GM18498 (cell line): ENCODE measurements at regions not wholly inside any gene's neighbourhood (a gene's known extent, or its start where the extent isn't known, plus 50 kb on each side); places are given as distances from the start of the nearest gene placed in this dataset.

Experiments used
- ATAC-seq: cut with Tn5 transposase; IDR thresholded peaks from one replicate; pipeline ENCODE4 v1.9.1; 2021; ENCODE audit warnings: mild to moderate bottlenecking, moderate library complexity; ENCODE audit not compliant: unreplicated experiment

DNA sequence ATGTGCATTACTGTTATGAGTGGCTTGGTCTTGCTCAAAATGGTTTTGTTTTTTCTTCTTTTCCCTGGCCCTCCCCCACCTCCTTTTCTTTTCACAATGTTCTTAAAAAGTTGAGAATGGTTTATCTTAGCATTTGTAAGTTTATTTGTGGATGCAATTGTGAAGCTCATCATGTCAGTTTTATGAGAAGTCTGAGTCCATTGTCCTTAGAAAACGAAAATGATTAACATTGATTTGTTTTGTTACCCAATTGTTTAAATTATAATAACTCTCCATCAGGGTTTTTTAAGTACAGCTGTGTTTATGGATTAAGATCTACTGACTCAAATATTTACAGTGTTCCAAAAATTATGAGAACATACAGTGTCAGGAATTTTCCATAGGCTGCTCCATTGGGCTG is 511.3 kb upstream of the PAPPA start:
- ATAC-seq = no peak

GRCh38 chr9:115643948-115644727 is 509.5 kb upstream of the PAPPA start:
- no peak for ATAC-seq

- no peak for ATAC-seq
These were observed 503.6 kb upstream of the PAPPA start for GRCh38 chr9:115649991-115650472.

DNA sequence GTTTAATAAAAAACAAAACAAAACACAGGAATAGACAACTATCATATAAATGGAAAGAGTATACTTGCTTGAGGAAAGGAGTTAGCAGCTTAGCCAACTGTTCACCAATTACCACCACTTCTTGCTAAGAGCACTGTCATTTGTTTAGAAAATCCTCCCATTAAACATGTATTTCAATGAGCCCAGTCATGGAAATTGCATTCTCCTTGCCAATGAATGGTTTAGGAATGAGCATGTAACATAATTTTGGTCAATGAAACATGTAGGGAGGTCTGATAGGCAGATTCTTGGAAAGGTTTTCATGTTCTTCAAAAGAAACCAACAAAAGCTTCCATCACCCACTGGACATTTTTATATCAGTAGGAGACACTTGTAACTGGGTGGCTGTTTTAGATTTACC is 502.8 kb upstream of the PAPPA start:
- ATAC-seq = no peak

DNA sequence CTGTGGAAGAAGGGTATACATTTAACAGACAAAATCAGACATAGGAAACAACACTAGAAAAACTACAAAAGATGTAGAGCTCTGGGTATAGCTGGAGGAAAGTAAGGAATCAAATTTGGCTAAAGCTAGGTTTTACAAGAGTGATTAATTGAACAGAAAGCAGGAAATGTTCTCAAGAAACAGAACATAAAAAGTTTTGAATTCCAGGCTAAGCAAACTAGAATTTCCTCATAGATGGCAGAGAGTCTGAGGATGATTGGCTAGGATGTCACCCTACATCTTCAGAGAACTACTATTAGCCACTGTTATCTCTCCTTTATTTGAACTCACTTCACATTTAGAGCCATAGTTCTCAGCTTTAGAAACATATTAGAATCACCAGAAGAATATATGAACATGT is 502.1 kb upstream of the PAPPA start:
- no peak for ATAC-seq

DNA sequence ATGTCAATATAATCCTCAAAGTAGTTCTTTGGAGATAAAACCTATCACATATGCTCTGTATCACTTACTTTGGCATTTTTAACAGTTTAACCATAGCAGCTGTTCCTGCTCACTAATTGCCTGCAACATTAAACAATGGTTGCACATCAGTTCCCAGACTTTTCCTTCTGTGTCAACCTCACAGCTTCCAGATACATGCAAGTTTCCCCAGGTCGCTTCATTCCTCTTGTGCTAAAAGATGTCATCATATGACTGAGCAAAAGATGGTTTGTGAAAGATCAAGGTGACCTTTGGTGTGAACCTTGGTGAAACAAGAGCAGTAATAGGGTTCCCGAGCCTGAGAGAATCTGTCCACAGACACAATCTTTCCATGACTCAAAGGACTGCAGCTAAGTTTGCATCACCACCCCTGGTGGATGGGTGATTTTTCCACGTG is 500.4 kb upstream of the PAPPA start:
- ATAC-seq = no peak

GRCh38 chr9:115657695-115658094 is 495.9 kb upstream of the PAPPA start:
- no peak for ATAC-seq

- ATAC-seq = no peak
These were observed 488.1 kb upstream of the PAPPA start for GRCh38 chr9:115665519-115665918.

- ATAC-seq = no peak
These were observed 485.1 kb upstream of the PAPPA start for GRCh38 chr9:115668521-115668920.

DNA sequence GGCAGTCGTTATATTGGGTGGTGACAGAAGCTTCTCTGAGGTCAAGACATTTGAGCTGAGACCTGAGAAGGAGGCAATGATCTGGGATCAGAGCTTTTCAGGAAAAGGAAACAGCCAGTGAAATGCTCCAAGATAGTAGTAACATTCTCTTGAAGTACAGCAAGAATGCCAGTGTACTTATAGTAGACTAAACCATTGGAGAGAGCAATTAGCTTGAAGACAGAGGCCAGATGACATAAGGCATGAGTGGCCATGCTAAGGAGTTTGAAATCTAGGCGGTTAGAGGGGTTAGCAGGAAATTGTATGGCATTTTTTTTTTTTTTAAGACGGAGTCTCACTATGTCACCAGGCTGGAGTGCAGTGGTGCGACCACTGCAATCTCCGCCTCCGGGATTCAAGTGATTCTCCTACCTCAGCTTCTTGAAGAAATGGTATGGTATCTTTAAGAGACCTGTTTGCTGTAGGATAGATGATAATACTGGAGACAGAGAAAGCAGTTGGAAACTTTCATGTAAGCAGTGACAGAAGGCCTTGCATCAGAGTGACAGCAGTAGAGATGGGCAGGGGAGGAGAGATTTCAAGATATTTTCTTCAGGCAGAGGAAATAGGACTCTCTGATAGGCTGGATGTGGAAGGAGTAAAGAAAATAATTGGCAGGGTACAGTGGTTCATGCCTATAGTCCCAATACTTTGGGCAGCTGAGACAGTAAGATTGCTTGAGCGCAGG is 482.2 kb upstream of the PAPPA start:
- ATAC-seq = no peak

GRCh38 chr9:115671963-115672305 is 481.7 kb upstream of the PAPPA start:
- no peak for ATAC-seq

DNA sequence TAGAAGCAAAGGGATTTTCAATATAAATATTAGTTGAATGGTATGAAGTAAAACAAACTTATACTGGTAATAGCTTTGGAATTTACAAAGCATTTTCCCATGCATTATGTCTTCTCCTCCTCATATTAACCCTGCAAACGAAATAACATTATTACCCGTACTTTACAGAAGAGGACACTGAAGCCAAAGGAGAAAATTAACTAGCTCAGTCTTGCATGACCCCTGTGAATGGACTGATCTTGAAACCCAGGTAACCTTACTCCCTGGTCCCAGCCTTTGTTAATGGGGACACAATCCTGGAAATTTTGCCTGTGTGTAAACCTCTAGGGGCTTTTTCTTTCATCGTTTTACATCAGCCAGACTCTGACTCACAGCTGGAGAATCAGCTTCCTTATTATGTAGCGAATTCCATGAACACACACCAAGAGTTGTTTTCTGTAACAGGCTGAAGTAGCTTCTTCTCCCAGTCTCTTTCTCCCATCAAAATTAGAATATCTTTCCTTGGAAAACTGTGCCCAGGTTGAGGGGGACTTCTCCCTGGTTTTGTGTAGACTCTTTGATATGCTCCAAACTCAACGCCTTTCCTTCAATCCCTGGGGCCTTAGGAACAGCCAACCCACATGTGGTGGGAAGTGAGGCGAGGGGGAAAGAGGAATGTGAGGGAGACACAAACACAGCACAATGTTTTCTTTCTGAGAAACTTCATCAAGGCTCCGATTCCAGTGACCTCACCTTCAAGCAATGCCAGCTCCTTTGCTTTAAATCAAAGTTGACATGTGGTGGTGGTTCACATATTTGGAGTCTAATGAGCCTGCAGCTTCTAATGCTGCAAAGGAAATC is 480.9 kb upstream of the PAPPA start:
- ATAC-seq = no peak

DNA sequence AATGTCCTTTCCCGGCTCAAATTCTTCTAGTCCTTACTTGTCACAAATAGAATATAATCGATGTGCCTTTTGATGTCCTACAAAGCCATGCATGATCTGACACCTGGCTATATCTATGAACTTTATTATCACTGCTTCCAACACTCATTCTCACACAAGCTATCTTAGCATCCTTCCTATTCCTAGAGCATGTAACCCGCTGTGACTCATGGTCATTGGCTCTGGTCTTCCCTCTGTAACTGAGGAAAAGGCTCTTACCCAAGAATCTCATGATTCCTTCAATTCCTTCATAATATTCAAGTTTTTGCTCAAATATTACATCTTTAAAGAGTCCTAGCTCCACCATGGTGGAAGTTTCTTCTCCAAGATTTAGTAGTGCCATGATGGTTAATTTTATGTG is 480.0 kb upstream of the PAPPA start:
- ATAC-seq = no peak

DNA sequence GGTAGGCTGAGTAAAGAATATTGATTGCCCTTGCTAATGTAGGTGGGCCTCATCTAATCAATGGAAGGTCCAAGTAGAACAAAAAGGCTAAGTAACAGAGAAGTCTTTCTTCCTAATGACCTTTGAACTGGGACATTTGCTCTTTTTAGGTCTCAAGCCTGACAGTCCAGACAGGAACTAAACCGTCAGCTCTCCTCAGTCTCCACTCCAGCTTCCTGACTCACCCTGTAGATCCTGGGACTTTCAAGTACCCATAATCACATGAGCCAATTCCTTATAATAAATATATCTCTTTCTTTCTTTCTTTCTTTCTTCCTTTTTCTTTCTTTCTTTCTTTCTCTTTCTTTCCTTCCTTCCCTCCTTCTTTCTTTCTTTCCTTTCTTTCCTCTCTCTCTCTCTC is 479.5 kb upstream of the PAPPA start:
- ATAC-seq = no peak

GRCh38 chr9:115675834-115676233 is 477.8 kb upstream of the PAPPA start:
- no peak for ATAC-seq

DNA sequence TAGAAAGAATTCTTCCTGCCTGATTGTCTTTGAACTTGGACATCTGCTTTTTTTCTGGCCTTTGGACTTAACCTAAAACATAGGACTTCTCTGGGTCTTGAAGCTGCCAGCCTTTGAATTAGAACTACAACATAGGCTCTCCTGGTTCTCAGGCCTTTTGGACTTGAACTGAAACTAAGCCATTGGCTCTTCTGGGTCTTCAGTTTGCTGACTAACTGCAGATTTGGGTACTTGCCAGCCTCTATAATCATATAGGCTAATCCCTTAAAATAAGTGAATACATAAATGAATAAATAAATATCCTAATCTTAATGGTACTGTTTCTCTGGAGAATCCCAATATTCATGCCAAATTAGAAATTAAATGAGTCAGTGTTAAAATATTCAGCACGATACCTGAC is 473.4 kb upstream of the PAPPA start:
- no peak for ATAC-seq

GRCh38 chr9:115681585-115681984 is 472.0 kb upstream of the PAPPA start:
- no peak for ATAC-seq

DNA sequence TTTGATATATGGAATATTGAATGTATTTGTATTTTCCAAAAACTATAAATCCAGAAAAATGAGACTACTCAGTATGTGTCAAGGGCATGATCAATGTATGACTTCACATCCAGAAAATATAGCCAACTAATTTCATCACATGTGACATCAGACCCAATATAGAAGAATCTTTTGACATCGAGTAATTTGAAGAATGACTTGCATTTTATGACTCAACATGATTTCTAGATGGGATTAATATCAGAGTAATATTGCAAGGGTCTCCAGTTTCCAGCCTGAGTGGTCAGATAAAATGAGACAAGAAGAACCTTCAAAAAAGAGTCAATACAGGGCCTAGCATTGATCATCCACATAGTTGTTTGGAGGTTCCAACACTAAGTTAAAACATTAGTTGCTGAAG is 467.5 kb upstream of the PAPPA start:
- ATAC-seq = no peak

DNA sequence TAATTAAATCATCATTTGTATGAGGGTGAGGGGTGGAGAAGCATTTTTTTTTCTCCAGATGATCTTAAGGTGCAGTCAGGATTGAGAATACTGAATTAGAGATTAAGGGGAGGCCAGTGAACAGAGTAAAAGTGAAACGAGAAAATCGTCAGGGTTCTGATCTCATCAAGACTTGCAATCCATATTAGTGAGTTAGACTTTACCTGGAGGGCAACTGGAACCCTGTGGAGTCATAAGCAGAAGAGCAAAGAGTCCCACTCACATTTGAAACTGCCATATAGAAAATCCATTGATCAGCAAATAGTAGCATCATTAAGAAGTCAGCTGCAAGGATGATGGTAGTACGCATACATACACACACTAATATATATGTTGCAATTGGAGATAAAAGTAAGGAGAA is 466.2 kb upstream of the PAPPA start:
- ATAC-seq = no peak

DNA sequence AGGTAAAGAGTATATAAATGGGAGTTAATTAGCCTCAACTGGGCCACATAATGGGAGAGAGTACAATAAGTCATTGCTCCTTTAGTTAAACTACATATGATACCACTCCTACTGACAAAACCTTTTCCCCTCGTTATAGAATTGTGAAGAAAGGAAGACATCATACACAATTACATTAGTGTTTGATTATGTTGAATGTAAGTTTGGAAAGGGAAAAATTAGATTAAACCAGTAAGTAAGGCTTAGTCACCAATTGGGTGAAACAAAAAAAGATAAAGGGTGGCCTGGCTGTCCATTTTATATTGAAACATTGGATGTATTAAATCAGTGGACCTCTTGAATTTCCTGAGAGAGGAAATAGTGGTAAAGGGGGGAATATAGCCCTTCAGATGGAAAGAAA is 464.3 kb upstream of the PAPPA start:
- no peak for ATAC-seq

GRCh38 chr9:115690786-115691496 is 462.6 kb upstream of the PAPPA start:
- no peak for ATAC-seq
